NCI-H82 treated with DMSO at 0.1 percent for 48 hours (cell line): ENCODE measurements at regions not wholly inside any gene's neighbourhood (a gene's known extent, or its start where the extent isn't known, plus 50 kb on each side); places are given as distances from the start of the nearest gene placed in this dataset.

Experiments
- DNase-seq: peaks from one replicate; lab custom pipeline; 2025; ENCODE audit not compliant: unreplicated experiment; lab: John Stamatoyannopoulos, UW

DNA sequence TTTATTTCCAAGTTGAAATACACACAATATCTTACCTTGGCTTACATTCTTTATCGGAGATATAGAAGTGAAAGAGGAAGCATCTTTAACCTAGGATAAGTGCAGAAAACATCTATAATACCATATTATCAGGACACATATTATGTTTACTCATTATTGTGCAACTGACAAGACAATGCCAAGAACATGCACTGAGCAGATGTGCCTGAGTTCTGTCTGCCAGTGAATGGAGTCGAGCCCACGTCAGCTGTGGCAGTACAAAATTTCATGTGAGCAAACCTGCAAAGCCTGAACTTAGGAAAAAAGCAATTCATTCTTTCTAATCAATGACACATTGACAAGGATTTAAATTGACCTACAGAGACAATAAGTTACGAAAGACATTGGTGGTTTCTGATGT, 154.4 kb downstream of the AXIN2 start:
- DNase-seq: no peak

DNA sequence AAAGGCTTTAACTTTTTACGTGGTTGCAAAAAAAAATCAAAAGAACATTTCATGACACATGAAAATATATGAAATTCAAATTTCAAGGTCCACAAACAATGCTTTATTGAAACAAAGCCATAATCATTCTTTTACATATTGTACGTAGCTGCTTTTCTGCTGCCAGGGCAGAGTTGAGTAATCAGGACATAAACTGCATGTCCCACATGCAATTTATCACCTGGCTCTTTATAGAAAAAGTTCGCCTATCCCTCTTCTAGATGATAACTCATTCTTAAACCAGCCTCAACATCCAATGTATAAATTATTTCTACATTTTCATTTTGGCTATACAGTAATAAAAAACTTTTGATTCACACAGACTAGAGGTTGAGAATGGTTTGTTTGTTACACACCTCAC, 154.9 kb downstream of the AXIN2 start:
- DNase-seq: no peak

DNA sequence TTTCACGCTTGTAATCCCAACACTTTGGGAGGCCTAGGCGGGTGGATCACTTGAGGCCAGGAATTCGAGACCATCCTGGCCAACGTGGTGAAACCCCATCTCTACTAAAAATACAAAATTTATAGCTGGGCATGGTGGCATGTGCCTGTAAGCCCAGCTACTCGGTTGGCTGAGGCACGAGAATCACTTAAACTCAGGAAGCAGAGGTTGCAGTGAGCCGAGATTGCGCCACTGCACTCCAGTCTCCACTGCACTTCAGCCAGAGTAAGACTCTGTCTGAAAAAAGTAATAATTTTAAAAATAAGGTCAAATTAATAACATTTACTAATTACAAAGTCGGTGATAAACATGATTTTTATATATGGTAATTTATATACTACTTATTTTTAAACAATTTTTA, 155.9 kb downstream of the AXIN2 start:
- DNase-seq: no peak

DNA sequence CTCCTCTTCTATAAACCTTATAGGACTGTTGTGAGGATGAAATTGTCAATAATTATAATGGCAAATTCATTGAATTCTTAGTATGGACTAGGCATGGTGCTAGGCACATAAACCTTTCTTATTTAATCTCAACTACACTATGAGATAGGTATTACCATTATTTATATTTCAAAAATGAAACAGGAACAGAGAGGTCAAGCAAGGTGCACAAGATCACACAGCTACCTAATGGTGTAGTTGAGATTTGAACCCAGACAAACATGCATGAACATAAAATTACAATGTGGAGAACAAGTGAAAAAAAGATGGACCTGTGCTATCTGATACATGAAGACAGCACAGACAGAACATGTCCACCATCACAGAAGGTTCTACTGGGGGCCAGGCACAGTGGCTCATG, 156.7 kb downstream of the AXIN2 start:
- DNase-seq: no peak

DNA sequence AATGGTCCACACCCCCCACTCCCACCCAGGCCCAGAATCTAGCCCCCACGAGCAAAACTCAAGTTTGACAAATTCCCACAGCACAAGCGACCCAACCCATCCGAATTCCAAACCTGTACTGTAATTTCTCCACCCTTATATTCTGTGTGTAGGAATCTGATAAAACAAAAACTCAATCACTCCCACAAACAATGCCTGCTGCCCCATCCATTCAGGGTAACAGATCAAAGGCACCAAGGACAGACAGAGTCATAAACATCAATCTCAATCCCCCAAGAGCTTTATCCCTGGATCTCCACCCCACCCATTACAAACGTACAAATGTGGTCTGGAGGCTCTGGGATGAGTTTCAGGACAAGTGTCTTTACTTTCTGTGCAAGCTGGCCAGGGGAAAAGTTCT, 157.8 kb downstream of the AXIN2 start:
- no peak for DNase-seq

DNA sequence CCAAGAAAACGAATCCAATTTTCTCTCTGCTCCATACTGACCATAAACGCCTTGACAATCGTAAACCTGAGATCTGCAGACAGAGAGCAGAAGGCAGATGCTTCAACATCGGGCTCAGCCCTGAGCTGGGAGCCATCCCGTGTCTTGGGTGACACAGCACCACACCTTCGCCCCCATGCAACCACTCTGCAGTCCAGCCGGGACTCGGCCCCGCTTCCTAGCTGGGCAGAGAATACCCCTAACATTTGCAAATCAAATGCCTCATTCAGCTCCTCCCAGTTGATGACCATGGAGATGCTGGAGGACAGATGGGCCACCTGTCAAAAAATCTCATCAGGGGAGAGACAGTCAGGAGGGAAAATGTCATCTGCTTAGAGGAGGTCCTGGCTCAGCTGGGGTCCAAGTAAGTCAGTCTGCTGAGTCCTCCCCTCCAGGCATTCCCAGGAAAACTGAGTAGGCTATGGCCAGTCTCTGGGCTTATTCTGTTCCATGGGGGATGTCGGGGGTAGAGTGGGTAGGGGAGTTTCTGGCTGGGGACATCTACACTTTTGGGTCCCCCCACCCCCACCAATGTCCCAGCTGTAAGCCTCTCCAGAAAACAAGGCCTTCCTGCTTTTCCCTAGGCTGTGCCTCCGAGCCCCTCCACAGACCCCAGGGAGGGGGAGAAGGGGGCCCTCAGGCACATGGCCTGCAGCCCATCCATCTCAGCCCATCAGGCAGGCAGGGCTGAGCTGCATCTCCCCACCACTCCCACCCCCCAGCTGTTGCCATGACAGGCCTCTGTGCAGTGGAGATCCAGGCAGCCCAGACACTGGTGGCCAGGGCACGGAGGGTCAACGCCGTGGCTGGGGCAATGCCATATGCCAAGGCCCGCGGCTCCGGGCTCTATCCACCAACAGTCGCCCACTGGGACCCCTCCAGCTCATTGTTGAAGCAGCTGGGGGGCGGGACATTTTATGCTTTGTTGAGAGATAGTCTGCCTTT, 158.6 kb downstream of the AXIN2 start:
- DNase-seq: no peak

DNA sequence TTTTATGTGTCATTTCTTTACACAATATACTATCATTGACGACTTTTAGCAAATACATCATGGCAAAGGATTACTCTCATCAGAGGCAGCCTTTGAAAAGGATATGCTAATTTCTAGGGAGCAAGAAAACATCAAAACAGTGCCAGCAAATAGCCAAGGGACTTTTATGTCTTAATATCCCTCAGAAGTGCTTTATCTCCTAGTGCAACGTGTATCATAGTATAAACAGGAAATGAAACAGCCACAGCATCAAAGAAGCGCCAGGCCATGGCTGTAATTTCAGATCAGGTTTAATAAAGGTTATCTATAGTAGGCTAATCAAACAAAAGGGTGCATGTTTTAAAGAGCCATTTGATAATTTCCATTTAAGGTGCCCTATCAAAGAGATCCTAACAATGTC, 159.9 kb downstream of the AXIN2 start:
- DNase-seq: no peak

DNA sequence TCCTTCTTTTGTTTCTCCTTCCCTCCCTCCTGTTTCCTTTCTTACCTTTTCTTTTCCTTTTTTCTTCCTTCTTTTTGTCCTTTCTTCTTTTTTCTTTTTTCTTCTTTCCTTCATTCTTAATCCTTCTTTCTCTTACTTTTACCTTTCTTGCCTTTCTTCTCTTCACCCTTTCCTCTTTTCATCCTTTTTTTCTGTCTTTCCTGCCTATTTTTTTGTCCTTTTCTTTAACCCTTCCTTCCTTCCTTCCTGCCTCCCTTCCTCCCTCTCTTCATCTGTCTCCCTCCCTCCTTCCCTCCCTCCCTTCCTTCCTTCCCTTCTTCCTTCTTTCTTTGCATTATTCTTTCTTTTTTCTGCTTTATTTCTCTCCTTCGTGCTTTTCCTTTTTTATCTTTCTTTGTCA, 160.7 kb downstream of the AXIN2 start:
- DNase-seq: no peak

DNA sequence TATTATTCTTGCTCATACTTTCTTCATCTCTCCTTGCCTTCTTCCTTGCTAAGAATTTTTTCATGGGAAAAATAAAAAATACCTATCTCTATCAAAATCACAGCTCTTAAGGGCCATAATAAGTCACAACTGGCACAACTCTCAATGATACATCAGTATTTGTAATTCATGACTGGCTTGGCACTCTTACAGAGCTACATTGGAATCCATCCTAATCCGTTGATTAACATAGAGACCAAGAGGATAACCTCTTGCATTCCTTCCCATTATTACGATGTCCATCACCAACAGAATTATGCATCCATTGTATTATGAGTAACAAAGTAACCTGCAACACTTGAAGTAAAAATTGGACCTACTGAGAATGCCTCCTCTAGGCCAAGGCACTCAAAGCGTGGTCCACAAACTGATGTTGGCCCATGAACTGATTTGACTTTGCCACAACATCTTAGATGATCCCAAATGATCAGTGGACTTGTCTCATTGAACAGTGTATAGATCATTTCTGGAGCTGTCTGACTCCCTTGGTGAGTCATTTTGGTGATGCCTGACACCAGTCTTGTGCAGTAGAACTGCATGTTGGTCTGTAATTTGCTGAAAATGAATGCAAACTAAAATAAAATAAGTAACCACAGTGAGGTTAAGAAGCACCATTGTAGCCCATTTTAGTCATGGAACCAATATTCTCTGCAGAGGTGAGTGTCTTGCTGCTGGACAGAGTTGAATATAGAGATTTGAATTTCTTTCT, 163.2 kb downstream of the AXIN2 start:
- DNase-seq: no peak

DNA sequence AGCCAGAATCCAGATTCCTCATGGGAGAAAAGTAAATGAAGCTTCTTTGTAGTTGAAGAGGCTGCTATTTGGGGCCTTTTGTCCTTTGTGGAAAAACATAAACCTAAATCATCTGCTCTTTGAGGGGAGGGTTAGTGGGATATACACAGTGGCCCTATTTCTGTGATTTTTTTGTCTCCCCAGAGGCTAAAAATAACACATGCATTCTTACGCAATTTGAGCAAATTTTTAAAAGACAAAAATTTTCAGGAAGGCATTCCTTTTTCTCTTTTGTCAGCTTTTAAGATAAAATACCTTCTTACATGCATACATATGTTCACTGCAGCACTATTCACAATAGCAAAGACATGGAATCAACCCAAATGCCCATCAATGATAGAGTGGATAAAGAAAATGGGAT, 165.5 kb downstream of the AXIN2 start:
- DNase-seq: no peak

DNA sequence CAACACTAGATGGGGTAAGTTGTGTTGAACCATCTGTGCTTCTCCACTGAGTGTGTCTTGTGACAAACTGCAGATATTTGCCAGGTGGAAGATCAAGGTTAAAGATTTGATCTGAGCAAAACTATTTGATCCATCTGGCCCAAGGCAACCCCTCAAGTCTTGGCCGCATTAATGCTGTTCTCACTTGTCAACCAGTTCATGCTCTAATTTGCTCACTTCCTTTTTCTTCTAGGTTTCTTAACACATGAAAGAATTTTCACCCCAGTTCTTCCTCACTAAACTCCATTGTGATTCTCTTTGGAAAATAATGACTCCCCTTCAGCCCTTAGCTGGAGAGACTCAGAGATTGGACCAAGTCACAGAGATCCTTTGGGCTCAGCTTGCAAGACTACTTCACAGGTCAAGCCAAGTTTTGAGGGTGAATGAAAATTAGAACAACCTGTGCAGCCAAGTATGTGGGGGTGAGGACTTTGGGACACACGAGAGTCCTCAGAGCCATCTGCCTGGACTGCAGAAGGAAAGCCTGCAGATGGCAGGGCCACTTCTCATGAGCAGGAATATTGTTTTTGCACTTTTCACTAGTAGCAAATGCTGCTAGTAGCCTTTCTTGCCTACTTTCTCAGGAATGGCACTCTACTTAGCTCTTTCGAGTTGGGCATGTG, 166.5 kb downstream of the AXIN2 start:
- no peak for DNase-seq

DNA sequence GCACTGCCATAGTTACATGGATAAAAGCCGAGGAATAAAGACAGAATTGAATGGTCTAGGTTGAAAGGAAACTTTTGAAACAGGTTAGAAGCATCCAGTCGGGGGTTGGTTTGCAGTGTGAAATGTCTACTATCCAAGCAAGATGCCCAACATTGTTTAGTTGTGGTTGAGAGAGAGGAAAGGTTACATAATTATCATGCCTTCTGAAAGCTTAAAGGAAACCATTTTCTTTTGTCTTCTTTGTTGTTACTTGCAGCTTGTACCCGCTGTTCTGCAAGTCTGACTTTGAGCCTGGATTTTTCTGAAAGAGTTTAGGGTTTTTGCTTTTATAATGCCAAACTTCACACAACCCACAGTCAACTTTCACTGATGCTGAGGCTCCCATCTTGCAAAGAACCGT, 167.9 kb downstream of the AXIN2 start:
- no peak for DNase-seq

DNA sequence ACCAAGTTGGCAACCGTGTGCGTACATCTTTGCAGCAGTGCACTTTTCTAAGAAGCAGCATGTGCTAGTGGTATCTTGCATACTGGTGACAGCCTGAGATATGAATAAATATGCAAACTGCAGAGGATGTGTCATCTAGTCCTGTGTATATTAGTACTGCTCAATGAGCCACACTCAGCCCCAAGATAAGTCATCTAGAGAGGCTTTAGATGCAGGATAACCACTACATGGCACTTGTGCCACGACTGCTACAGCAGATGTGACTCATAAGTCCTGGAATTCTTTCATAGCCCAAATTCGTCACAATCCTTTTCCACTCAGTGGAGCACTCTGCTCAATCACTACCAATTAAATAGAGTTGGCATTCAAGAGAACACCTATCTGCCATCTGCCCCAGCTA, 171.5 kb downstream of the AXIN2 start:
- DNase-seq: no peak

DNA sequence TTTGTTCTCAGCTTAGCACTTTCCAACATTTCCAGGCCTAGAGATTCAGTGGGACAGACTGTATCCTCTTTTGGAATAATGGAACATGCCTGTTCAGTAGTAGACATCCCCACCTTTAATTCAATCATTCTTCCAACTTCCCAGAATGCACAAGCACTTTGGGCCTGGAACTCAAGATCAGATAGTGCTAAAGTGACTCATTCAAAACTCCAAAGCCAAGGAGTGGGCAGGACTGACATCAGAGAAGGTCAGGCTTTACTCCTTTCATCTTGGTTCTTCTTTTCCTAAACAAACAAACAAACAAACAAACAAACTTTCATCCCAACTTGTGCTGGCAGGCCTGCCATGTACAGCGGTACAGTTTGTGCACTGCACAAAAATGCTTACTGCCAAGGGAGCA, 172.0 kb downstream of the AXIN2 start:
- DNase-seq: no peak

DNA sequence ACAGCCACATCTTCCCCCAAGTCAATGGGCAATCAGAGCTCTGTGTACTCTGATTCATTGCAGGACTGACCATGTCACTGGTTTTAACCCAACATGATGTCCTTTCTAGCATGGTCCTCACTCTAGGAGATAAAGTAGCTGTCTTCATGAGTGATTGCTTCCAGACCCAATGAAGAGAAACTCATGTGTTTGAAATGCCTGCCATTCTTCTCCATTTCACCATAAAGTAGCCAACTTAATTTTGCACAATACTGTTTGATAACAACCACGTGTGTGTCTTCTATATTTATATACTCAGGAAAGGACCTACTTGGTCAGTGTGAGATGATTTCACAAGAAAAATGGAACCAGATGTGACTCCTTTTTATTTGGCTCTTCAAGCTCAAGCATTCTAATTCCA, 172.5 kb downstream of the AXIN2 start:
- DNase-seq: no peak

DNA sequence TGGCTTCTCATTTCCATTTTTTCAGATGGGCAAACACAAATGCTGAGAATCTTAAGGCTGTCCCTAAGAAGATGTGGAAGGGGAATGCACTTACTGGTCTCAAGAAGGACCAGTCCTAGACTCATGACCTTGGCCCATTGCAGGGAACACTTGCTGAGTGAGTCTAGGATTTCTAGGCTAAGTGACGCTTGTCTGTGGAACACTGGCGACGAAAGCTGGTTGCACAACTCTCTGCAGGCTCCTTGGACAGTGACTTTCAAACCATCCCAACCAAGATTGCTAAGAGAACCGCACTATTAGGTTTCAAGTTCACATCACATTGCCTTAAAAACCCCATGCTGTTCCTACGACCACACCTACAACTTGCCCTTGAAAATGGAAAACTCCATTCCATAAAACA, 174.1 kb downstream of the AXIN2 start:
- DNase-seq: no peak

DNA sequence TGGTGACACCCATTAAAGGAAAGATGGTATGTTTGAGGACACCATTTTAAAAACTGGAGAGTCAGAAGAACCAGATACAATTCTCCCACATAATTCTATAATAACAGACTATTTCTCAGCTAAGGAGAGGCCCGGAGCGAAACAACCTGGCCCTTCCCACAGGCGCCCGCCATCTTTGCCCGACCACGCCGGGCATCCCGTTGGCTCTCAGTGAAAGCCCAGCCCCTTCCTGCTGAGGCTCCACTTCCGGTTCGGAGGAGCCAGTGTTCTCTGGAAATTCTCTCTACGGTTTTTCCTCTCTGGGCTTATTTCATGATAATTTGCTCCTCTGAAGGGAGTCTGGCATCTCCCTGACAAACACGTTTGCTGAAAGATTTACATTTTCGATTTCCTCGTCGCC, 175.7 kb downstream of the AXIN2 start:
- DNase-seq: no peak

DNA sequence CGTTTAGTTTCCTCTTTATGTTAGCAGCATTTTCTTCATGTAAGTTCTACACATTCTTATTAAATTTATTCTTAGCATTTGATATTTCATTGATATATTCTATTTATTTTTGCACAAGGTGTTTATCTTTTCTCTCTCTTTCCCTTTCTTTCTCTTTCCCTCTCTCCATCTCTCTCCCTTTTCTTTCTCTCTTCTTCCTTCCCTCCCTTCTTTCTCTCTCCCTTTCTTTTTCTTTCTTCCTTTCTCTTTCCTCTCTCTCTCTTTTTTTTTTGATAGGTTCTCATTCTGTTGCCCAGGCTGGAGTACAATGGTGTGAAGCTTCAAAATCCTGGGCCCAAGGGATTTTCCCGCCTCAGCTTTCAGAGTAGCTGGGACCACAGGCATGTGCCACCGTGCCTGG, 176.4 kb downstream of the AXIN2 start:
- no peak for DNase-seq

DNA sequence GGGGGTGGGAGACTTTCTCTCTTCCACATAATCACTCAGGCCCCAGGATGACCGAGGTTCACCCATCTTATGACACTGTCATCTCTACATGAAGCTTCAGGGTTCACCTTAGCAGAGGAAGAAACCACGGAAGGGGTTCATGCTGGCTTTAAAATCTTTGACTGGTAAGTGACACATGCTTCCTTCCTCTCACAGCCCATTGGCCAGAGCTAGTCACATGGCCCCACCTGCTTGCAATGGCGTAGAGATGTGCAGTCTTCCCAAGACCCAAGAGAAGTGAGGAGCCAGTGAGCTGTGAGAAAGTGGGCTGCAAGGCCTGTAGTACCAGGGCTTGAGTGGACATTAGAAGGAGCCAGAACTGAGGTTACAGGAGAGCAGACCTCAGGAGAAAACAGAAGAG, 180.3 kb downstream of the AXIN2 start:
- DNase-seq: no peak

DNA sequence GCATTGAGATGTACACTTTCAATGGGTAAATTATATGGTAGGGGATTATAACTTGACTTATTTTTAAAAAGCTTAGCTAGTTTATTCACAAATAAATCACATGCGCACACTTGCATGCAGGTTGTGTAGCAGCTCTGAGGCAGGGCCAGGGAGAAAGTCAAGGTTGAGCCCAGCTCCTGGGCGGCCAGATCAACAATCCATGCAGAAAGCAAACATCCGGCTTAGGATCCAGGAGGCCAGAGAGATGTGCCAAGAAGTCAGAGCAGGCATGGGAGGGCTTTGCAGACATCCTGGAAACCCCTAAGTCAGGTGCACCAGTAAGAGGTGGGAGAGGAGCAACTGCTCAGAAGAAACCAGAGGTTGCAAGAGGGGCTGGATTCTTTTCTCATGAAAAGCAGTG, 186.5 kb downstream of the AXIN2 start:
- DNase-seq: no peak

DNA sequence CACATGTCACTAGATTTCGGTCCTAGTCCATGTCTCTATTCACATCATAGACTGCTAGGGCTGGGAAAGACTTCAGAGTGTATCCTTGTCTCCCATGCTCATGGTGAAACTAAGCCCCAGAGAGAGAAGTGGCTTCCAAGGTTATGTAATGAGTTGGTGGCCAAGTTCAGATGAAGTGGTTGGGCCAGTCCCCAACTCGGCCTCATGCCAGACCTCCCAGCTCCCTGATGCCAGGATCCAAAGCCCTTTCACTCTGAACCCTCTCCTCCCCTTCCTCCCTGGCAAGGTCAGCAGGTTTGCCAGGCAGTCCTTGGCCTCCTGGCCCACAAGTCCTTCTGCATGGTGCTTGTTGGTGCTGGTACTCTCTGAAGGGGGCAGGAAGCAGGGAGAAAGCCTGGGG, 189.7 kb downstream of the AXIN2 start:
- DNase-seq: no peak

DNA sequence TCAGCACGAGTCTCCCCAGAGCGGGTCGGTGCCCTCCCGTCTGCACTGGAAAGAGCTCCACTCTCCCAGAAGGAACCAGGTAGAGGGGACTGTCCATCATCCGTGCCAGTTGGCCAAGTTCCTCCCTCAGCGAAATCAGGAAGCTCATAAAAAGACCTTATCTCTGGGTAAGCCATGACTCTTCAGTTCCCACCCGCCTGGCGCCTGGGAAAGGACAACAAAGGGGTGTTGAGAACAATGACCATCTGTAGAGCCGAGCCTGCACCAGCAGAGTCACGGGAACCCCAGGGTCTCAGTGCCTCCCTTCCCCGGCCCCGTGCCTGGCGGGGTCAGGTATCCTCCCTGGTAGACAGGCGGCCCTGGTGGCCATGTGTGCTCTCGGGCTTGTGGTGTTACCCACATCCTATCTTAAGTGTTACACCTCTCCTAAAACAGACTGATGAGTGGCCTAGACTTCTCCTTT, 190.7 kb downstream of the AXIN2 start:
- DNase-seq: no peak
